ENCODE measurements at regions not wholly inside any gene's neighbourhood (a gene's known extent, or its start where the extent isn't known, plus 50 kb on each side); places are given as distances from the start of the nearest gene placed in this dataset.

DNA sequence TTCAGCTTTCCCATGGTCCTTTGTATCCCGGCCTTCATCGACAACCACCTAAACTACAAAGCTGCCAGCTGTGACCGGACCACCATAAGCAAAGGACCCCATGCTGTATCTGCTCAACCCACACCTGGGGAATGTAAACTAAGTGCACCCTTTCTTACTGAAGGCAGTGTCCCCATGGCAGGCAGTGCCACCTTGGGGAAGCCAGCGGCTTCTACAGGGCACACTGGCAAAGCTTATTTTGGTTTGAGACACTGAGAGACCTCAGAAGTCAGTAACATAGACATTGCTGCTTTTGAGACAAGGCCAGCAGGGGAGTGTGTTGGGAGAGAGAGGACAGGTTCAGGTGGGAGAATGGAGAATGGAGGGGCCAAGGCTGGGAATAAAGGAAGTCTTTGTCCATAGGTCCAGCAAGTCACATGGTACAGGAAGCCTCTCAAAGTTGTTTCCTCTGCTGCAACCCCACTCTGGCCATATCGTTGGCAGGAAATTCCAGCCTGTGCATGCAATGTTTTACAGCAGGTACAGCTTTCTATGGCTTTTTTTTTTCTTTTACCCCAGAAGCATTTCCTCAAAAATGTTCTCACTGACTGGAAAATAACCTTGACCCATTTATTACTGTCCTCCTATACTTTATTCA, 85.9 kb upstream of the NPVF start:
- 81 to 84% (median 83%) methylated on average over 5 of the region's 5 CpGs for WGBS, 4 donors
- Histone ChIP-seq H3K36me3 (replicated peaks in 1 of 2) (no peaks in the 10 kb centered on the region), H3K9me3 (replicated peaks in 1 of 3) (no peaks in the 10 kb centered on the region), H3K27ac (peak overlapping the region in 2 of 5 donors; percentile 6 to 48), H3K4me3 (no peak overlapping the region), H3K4me1 (replicated peaks in 1 of 2) (peaks cover 27 to 29% of the 10 kb centered on the region in 2 donors), H3K27me3 (no peaks in the 10 kb centered on the region)
- no peak for DNase-seq
- intact Hi-C loops (cut with DNase I), result loop anchor here in 1 of 2 donors (10.0 kb wide), 1 partner anchor 71 kb away; no protein-coding TSS in a partner anchor
- TF ChIP-seq POLR2A (IDR thresholded peaks at IDR 0.05) (no peak), CTCF (IDR thresholded peaks at IDR 0.05) (no peak)

GRCh38 chr7:25314731-25315267, 86.5 kb upstream of the NPVF start:
- WGBS, 4 donors, result 46 to 56% (median 50%) methylated on average over 10 of the region's 10 CpGs
- peak overlapping the region in 3 of 5 donors; percentile 6 to 48 (median 38) for H3K27ac ChIP-seq
- intact Hi-C loops (cut with DNase I), result loop anchor here in 1 of 2 donors (10.0 kb wide), 1 partner anchor 70 kb away; no protein-coding TSS in a partner anchor
- DNase-seq, result peak in 5 of 7 donors; percentile 19 to 52 (median 35)
- TF ChIP-seq POLR2A (IDR thresholded peaks at IDR 0.05) (no peak), CTCF (IDR thresholded peaks at IDR 0.05) (no peak)
- peaks cover 27 to 29% of the 10 kb centered on the region in 2 donors for H3K4me1 ChIP-seq (replicated peaks in 1 of 2)
- H3K36me3 ChIP-seq (replicated peaks in 1 of 2), result no peaks in the 10 kb centered on the region
- H3K4me3 ChIP-seq, result no peak overlapping the region
- H3K27me3 ChIP-seq, result no peaks in the 10 kb centered on the region
- H3K9me3 ChIP-seq (replicated peaks in 1 of 3), result no peaks in the 10 kb centered on the region

DNA sequence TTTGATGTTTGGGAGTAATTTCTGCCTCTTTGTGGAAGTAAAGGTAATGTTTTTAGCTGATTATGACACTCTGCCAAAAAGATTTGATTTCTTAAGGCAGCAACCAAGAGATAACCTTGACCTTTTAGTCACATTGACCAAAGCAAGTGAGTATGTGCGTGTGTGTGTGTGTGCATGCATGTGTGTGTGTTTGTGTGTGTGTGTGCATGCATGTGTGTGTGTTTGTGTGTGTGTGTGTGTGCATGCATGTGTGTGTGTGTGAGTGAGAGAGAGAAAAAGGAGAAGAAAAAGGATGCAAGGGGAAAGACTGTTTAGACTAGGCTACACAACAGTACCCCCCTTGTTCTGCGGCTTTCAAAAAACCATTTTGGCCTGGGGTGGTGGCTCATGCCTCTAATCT, 88.1 kb upstream of the NPVF start:
- Histone ChIP-seq H3K9me3 (replicated peaks in 1 of 3) (no peaks in the 10 kb centered on the region), H3K4me1 (replicated peaks in 1 of 2) (peaks cover 32% of the 10 kb centered on the region in 2 donors), H3K27ac (peak overlapping the region in 2 of 5 donors; percentile 6 to 38), H3K27me3 (no peaks in the 10 kb centered on the region), H3K4me3 (no peak overlapping the region), H3K36me3 (replicated peaks in 1 of 2) (no peaks in the 10 kb centered on the region)
- DNase-seq, result peak in 3 of 7 donors; percentile 18 to 35 (median 21)
- WGBS, 4 donors, result 52 to 84% (median 61%) methylated on average over 2 of the region's 2 CpGs
- intact Hi-C loops (cut with DNase I), result loop anchor here in 1 of 2 donors (10.0 kb wide), 1 partner anchor 68 kb away; no protein-coding TSS in a partner anchor
- TF ChIP-seq POLR2A (IDR thresholded peaks at IDR 0.05) (no peak), CTCF (IDR thresholded peaks at IDR 0.05) (no peak)

- H3K27me3 ChIP-seq, result no peaks in the 10 kb centered on the region
- no peaks in the 10 kb centered on the region for H3K9me3 ChIP-seq (replicated peaks in 1 of 3)
- TF ChIP-seq CTCF (IDR thresholded peaks at IDR 0.05) (peak in 3 of 6 experiments; percentile 9 to 33 (median 13)), POLR2A (IDR thresholded peaks at IDR 0.05) (no peak)
- intact Hi-C loops (cut with DNase I), result loop anchor here in 1 of 2 donors (10.0 kb wide), 1 partner anchor 67 kb away; no protein-coding TSS in a partner anchor
- peak overlapping the region in 4 of 5 donors; percentile 3 to 52 (median 28) for H3K27ac ChIP-seq
- H3K4me1 ChIP-seq (replicated peaks in 1 of 2), result peaks cover 34 to 35% of the 10 kb centered on the region in 2 donors
- 45 to 56% (median 52%) methylated on average over 1 of the region's 1 CpG for WGBS, 4 donors
- DNase-seq, result no peak
- H3K36me3 ChIP-seq (replicated peaks in 1 of 2), result no peaks in the 10 kb centered on the region
- H3K4me3 ChIP-seq, result no peak overlapping the region
Measured at GRCh38 chr7:25318047-25318446, 89.8 kb upstream of the NPVF start.

All from adrenal gland (tissue), 9 donors.